Parathyroid adenoma (tissue), 2 donors: ENCODE measurements at regions not wholly inside any gene's neighbourhood (a gene's known extent, or its start where the extent isn't known, plus 50 kb on each side); places are given as distances from the start of the nearest gene placed in this dataset.

Source experiments
- H2AFZ ChIP-seq: fragments of 300-600 bp; sonication (generic); one replicate; pipeline ENCODE4 v1.7.0; 2017; ENCODE audit warnings: antibody characterized with exemption, mild to moderate bottlenecking
- H3K27ac ChIP-seq: fragments of 300-600 bp; sonication (generic); one replicate; pipeline ENCODE4 v1.7.0; 2017
- H3K27me3 ChIP-seq: fragments of 300-600 bp; sonication (generic); one replicate; pipeline ENCODE4 v1.7.0; 2017; ENCODE audit warnings: low read length; ENCODE audit not compliant: control insufficient read depth, insufficient read depth
- H3K36me3 ChIP-seq: fragments of 300-600 bp; sonication (generic); one replicate; pipeline ENCODE4 v1.7.0; 2017; ENCODE audit warnings: low read length; ENCODE audit not compliant: control insufficient read depth, insufficient read depth
- H3K4me1 ChIP-seq: fragments of 300-600 bp; sonication (generic); one replicate; pipeline ENCODE4 v1.7.0; 2017; ENCODE audit warnings: control low read depth
- H3K4me2 ChIP-seq: fragments of 300-600 bp; sonication (generic); one replicate; pipeline ENCODE4 v1.7.0; 2017; ENCODE audit warnings: low read length
- H3K4me3 ChIP-seq: fragments of 300-600 bp; sonication (generic); one replicate; pipeline ENCODE4 v1.7.0; 2017; ENCODE audit warnings: low read depth, low read length
- H3K79me2 ChIP-seq: fragments of 300-600 bp; sonication (generic); one replicate; pipeline ENCODE4 v1.7.0; 2017; ENCODE audit warnings: control low read depth
- H3K9ac ChIP-seq: fragments of 300-600 bp; sonication (generic); one replicate; pipeline ENCODE4 v1.7.0; 2017; ENCODE audit warnings: mild to moderate bottlenecking
- H3K9me3 ChIP-seq: fragments of 300-600 bp; sonication (generic); one replicate; pipeline ENCODE4 v1.7.0; 2017; ENCODE audit warnings: low read length; ENCODE audit not compliant: control insufficient read depth
- TF ChIP-seq, protein P1 (sequence below): fragments of 300-600 bp; sonication (generic); IDR thresholded peaks from one replicate; pipeline ENCODE4 v1.7.0; 2017; ENCODE audit warnings: antibody characterized with exemption, mild to moderate bottlenecking
- donor health status: primary hyperparathyroidism.

DNA sequence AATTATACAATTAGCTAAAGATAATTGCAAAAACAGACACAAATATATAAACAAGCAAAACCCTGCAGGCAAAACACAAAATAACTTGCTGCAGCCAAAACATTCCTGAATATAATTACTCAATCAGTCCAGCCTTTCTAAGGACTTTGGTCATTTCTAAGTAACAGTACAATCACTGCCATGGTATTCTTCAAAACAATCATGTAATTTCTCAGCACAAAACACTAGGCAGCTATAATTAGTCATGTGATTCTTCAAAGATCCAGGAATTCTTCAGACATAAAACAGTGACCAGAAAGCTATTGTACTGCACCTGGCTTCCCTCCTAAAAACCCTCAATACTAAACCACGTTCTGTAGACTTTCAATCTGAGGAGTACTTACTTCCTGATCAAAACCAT lies 881.1 kb downstream of the EPHA7 start:
- Histone ChIP-seq H3K9me3 (no peaks in the 10 kb centered on the region), H3K79me2 (no peaks in the 10 kb centered on the region), H3K36me3 (no peaks in the 10 kb centered on the region), H3K27me3 (no peaks in the 10 kb centered on the region), H3K9ac (no peak overlapping the region), H3K27ac (no peak overlapping the region), H3K4me2 (no peak overlapping the region), H3K4me1 (no peaks in the 10 kb centered on the region), H2AFZ (no peak overlapping the region), H3K4me3 (no peak overlapping the region)
- TF ChIP-seq, protein P1, sequence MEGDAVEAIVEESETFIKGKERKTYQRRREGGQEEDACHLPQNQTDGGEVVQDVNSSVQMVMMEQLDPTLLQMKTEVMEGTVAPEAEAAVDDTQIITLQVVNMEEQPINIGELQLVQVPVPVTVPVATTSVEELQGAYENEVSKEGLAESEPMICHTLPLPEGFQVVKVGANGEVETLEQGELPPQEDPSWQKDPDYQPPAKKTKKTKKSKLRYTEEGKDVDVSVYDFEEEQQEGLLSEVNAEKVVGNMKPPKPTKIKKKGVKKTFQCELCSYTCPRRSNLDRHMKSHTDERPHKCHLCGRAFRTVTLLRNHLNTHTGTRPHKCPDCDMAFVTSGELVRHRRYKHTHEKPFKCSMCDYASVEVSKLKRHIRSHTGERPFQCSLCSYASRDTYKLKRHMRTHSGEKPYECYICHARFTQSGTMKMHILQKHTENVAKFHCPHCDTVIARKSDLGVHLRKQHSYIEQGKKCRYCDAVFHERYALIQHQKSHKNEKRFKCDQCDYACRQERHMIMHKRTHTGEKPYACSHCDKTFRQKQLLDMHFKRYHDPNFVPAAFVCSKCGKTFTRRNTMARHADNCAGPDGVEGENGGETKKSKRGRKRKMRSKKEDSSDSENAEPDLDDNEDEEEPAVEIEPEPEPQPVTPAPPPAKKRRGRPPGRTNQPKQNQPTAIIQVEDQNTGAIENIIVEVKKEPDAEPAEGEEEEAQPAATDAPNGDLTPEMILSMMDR: no peak

DNA sequence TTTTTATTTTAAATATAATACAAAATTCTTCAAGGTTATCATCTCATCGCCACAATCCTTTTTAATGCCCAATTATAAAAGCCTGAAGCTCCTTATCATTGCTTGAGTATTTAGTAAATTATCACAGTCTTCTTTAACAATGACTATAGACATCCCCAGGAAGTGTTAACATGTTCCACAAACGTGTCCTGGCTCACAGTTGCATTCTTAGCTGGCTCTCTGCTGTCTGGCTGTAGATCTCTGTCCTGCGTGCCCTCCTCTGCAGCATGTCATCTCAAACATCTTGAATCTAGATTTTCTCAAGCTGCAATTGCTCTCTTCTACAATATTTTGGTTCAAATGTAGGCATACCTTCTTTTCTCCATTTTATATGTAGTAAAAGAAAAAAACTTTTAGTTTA lies 885.2 kb downstream of the EPHA7 start:
- H3K9ac ChIP-seq: no peak overlapping the region

DNA sequence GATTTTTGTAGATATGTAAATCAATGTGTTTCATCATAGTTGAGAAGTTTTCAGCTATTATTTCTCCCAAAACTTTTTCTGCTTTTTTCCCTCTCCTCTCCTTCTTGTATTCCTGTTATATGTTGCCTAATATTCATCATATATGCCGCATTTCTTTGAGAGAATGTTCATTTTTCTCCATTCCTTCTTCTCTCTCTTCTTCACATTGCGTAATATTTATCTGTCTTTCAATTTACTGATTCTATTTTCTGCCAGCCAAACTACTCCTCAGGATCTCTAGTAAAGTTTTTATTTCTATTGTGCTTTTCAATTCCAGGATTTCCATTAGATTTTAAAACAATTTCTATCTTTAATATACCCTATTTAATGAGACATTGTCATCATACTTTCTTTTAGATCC lies 896.8 kb downstream of the EPHA7 start:
- H3K9ac ChIP-seq: no peak overlapping the region
- H3K4me1 ChIP-seq: no peaks in the 10 kb centered on the region
- no peak overlapping the region for H3K4me3 ChIP-seq
- no peak overlapping the region for H3K27ac ChIP-seq
- no peaks in the 10 kb centered on the region for H3K9me3 ChIP-seq
- H3K36me3 ChIP-seq: no peaks in the 10 kb centered on the region
- no peak overlapping the region for H3K4me2 ChIP-seq
- TF ChIP-seq, protein P1: no peak
- H2AFZ ChIP-seq: no peak overlapping the region
- no peaks in the 10 kb centered on the region for H3K79me2 ChIP-seq
- H3K27me3 ChIP-seq: no peaks in the 10 kb centered on the region

More for the DNA sequence above, 885.2 kb downstream of the EPHA7 start:
- Histone ChIP-seq H3K27ac (no peak overlapping the region), H2AFZ (peak overlapping the region; percentile 38), H3K4me2 (no peak overlapping the region), H3K36me3 (no peaks in the 10 kb centered on the region), H3K4me3 (no peak overlapping the region), H3K79me2 (no peaks in the 10 kb centered on the region), H3K4me1 (no peaks in the 10 kb centered on the region), H3K9me3 (no peaks in the 10 kb centered on the region), H3K27me3 (no peaks in the 10 kb centered on the region)
- TF ChIP-seq, protein P1: no peak

DNA sequence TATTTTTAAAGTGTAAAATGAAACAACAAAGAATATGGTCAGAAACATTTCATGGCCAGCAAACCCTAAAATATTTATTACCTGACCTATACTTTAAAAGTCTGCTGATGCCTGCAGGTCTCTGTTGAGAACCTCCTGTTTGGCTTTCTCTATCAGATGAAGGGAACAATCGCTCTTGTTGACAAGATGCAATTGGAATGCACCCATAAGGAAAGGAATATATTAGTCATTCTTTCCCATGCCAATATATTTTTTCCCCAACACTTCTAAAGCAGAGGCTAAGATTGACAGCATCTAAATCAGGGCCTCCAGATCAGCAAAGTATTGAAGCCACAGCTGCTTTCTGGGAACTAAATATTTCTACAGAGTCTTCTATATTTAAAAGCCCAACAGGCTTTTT lies 897.8 kb downstream of the EPHA7 start:
- no peaks in the 10 kb centered on the region for H3K79me2 ChIP-seq
- H2AFZ ChIP-seq: no peak overlapping the region
- TF ChIP-seq, protein P1: no peak
- H3K4me3 ChIP-seq: no peak overlapping the region
- no peaks in the 10 kb centered on the region for H3K36me3 ChIP-seq
- no peaks in the 10 kb centered on the region for H3K27me3 ChIP-seq
- H3K4me2 ChIP-seq: no peak overlapping the region
- no peak overlapping the region for H3K9ac ChIP-seq
- no peak overlapping the region for H3K27ac ChIP-seq
- H3K4me1 ChIP-seq: no peaks in the 10 kb centered on the region
- no peaks in the 10 kb centered on the region for H3K9me3 ChIP-seq

DNA sequence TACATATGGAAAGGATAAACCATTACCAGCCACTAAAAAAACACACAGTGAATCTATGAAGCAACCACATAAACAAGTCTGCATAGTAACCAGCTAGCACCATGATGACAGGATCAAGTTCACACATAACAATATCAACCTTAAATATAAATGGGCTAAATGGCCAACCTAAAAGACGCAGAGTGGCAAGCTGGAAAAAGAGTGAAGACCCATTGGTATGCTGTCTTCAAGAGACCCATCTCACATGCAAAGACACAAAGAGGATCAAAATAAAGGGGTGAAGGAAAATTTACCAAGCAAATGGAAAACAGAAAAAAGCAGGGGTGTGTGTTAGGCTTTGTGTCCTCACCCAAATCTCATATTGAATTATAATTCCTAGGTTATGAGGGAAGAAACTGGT lies 909.2 kb downstream of the EPHA7 start:
- Histone ChIP-seq H3K4me2 (no peak overlapping the region), H3K9me3 (no peaks in the 10 kb centered on the region), H3K79me2 (no peaks in the 10 kb centered on the region), H3K27me3 (no peaks in the 10 kb centered on the region), H3K4me1 (no peaks in the 10 kb centered on the region), H3K36me3 (no peaks in the 10 kb centered on the region), H3K27ac (no peak overlapping the region), H2AFZ (no peak overlapping the region), H3K9ac (no peak overlapping the region), H3K4me3 (no peak overlapping the region)
- TF ChIP-seq, protein P1: no peak
